ENCODE measurements at regions not wholly inside any gene's neighbourhood (a gene's known extent, or its start where the extent isn't known, plus 50 kb on each side); places are given as distances from the start of the nearest gene placed in this dataset.

GRCh38 chr2:107235491-107236254 lies 349.7 kb upstream of the ST6GAL2 start:
- TF ChIP-seq POLR2A (IDR thresholded peaks at IDR 0.05; ENCODE audit: low read depth) (no peak), EP300 (IDR thresholded peaks at IDR 0.05) (no peak)

All from esophagus muscularis mucosa (tissue), 2 donors.